K562 (cell line): ENCODE measurements at regions not wholly inside any gene's neighbourhood (a gene's known extent, or its start where the extent isn't known, plus 50 kb on each side); places are given as distances from the start of the nearest gene placed in this dataset.

Source experiments
- ATAC-seq: fragments of 200-7000 bp; cut with Tn5 transposase; 3 replicates; pipeline ENCODE4 v1.9.1; 2020; ENCODE audit warnings: moderate library complexity
- BruUV-seq: library from RNA; stranded (reverse); fragments of 400-500 nt; replicated peaks from 2 replicates; lab custom pipeline; 2021; lab: Mats Ljungman, UMichigan
- CTCF ChIA-PET: fragments of 300-600 bp; formaldehyde crosslinking; extraction: SDS; loops from one replicate; lab custom pipeline; 2021; ENCODE audit warnings: low intra/inter-chr PET ratio; lab: Yijun Ruan, JAX
- POLR2A ChIA-PET: fragments of 300-600, 350-650 bp; sonication (Branson Sonifier 250); formaldehyde crosslinking; extraction: SDS; loops from one replicate; lab custom pipeline; 2021; ENCODE audit warnings: antibody characterized with exemption, inconsistent platforms; lab: Yijun Ruan, JAX
- DNase-seq, 4 experiments: peaks; one replicate each; pipeline versions ENCODE4 v3.0.0 to v3.0.0-alpha.2; 2011 to 2018; ENCODE audit warnings: low spot score in 3 of 4, mixed read lengths in 3 of 4; ENCODE audit errors: extremely low read depth in 1 of 4
- FAIRE-seq: peaks from 2 replicates; lab custom pipeline; 2011; peaks lifted over from hg19 to GRCh38; lab: Jason Lieb, UNC
- H2AFZ ChIP-seq: 2 replicates; pipeline ENCODE4 v1.6.0; 2011; ENCODE audit warnings: low read depth, low read length, control low read depth, inconsistent platforms
- H3K27ac ChIP-seq: fragments of 200-600 bp; 3 replicates; pipeline ENCODE4 v1.8.0; 2011; ENCODE audit warnings: low read depth, mild to moderate bottlenecking, control low read depth, inconsistent platforms, low read length, moderate library complexity, mixed read lengths; ENCODE audit errors: extremely low read depth
- H3K27me3 ChIP-seq, 2 experiments: fragments of 300-600 bp in 1 of 2; 2 replicates in 1 of 2; 3 replicates in 1 of 2; pipeline versions ENCODE4 v1.6.0 to v1.8.0; 2011; ENCODE audit warnings: inconsistent platforms in 2 of 2, low read length in 2 of 2, mild to moderate bottlenecking in 1 of 2, mixed read lengths in 1 of 2, moderate library complexity in 1 of 2; ENCODE audit not compliant: control insufficient read depth in 2 of 2, insufficient read depth in 2 of 2
- H3K36me3 ChIP-seq: fragments of 300-600 bp; 3 replicates; pipeline ENCODE4 v1.8.0; 2011; ENCODE audit warnings: mild to moderate bottlenecking, low read length, inconsistent platforms; ENCODE audit not compliant: control insufficient read depth, insufficient read depth
- H3K4me1 ChIP-seq, 2 experiments: fragments of 200-600 bp in 1 of 2; replicated peaks in 1 of 2; 2 replicates in 1 of 2; 3 replicates in 1 of 2; pipeline versions ENCODE4 v1.5.1 to v1.8.0; 2011; ENCODE audit warnings: inconsistent platforms in 2 of 2, low read length in 2 of 2, mild to moderate bottlenecking in 1 of 2, mixed read lengths in 1 of 2, moderate library complexity in 1 of 2; ENCODE audit not compliant: control insufficient read depth in 2 of 2, insufficient read depth in 2 of 2
- H3K4me2 ChIP-seq: 2 replicates; pipeline ENCODE4 v1.6.1; 2011; ENCODE audit warnings: low read length, control low read depth, inconsistent platforms, mixed read lengths; ENCODE audit not compliant: insufficient read depth
- H3K4me3 ChIP-seq: fragments of 200-600 bp; sonication (generic), shearing (Covaris generic); 2 replicates; pipeline ENCODE4 v1.5.1; 2016; ENCODE audit warnings: control low read depth, inconsistent platforms
- H3K79me2 ChIP-seq: fragments of 200-600 bp; 3 replicates; pipeline ENCODE4 v1.8.0; 2011; ENCODE audit warnings: low read length, inconsistent platforms; ENCODE audit not compliant: control insufficient read depth, insufficient read depth
- H3K9ac ChIP-seq, 2 experiments: 2 replicates each; pipeline versions ENCODE4 v1.6.0 to v1.6.1; 2011; ENCODE audit warnings: low read depth in 2 of 2, low read length in 2 of 2, control low read depth in 1 of 2, inconsistent platforms in 1 of 2, mild to moderate bottlenecking in 1 of 2, mixed read lengths in 1 of 2; ENCODE audit not compliant: insufficient read depth in 1 of 2
- H3K9me1 ChIP-seq: one replicate; pipeline ENCODE4 v1.6.0; 2011; ENCODE audit warnings: inconsistent platforms, mild to moderate bottlenecking, low read length, moderate library complexity; ENCODE audit not compliant: control insufficient read depth, insufficient read depth
- H3K9me3 ChIP-seq: replicated peaks from 2 replicates; pipeline ENCODE4 v1.5.1; 2011; ENCODE audit warnings: low read depth, low read length, inconsistent platforms; ENCODE audit not compliant: control insufficient read depth, insufficient read depth
- H4K20me1 ChIP-seq: replicated peaks from 2 replicates; pipeline ENCODE4 v1.6.1; 2011; ENCODE audit warnings: low read length, inconsistent platforms, mixed read lengths; ENCODE audit not compliant: control insufficient read depth, insufficient read depth
- ADNP ChIP-seq: fragments of 200-800 bp; sonication (Bioruptor generic); IDR thresholded peaks from 2 replicates; pipeline ENCODE4 v1.6.1; 2016; ENCODE audit warnings: missing genetic modification characterization, missing compliant biosample characterization
- BCOR ChIP-seq: fragments of 450-650 bp; IDR thresholded peaks from 2 replicates; pipeline ENCODE4 v1.6.1; 2016
- POLR2G ChIP-seq: fragments of 200-400 bp; formaldehyde crosslinking; IDR thresholded peaks from 2 replicates; pipeline ENCODE4 v1.6.1; 2017; ENCODE audit warnings: low read depth, mild to moderate bottlenecking, antibody characterized with exemption, low read length, moderate library complexity
- ZNF134 ChIP-seq: fragments of 250-450 bp; sonication (Bioruptor Pico); conservative IDR thresholded peaks from 2 replicates; pipeline ENCODE4 v1.4.0; 2020
- ZNF583 ChIP-seq: fragments of 250-450 bp; sonication (Bioruptor Pico); IDR thresholded peaks from 2 replicates; pipeline ENCODE4 v1.4.0; 2020
- WGBS: fragments of 100-300 bp; shearing (Covaris generic); methylation state at CpG from one replicate; pipeline ENCODE4 v1.1.6; 2016; ENCODE audit warnings: low coverage, mixed read lengths; ENCODE audit not compliant: insufficient coverage; ENCODE audit errors: missing lambda C conversion rate; 5-methylcytosine and 5-hydroxymethylcytosine counted together
- in situ Hi-C: fragments of 300-500 bp; cut with MboI; formaldehyde crosslinking; loops from 4 replicates; pipeline ENCODE4 v1.15.0; 2018; ENCODE audit warnings: inconsistent platforms, mixed read lengths
- intact Hi-C: fragments of 100-400 bp; cut with micrococcal nuclease; formaldehyde crosslinking; loops from 2 replicates; pipeline ENCODE4 v1.14.2; 2022

GRCh38 chr12:124458220-124458991 is 109.0 kb downstream of the NCOR2 start:
- FAIRE-seq (no peak), DNase-seq (no peak), ATAC-seq (no peak)
- TF ChIP-seq BCOR: peak; percentile 57; the same call in 1 of the 2 replicates
- no peak for TF ChIP-seq ZNF134 (CRISPR knock-in tag)
- no peak for TF ChIP-seq ZNF583 (CRISPR knock-in tag)
- 0 out of 2 replicates have a peak, but pooled peaks have one; percentile 8 for TF ChIP-seq POLR2G
- TF ChIP-seq ADNP (tag): peak; percentile 44; the same call in 1 of the 2 replicates
- no peaks in the 10 kb centered on the region for H3K9me3 ChIP-seq
- H3K79me2 ChIP-seq: no peaks in the 10 kb centered on the region
- H3K9me1 ChIP-seq: peaks cover 4% of the 10 kb centered on the region
- POLR2A ChIA-PET: interaction anchor here (0.7 kb wide), 1 partner anchor 39 kb away, joined by 3 read pairs; no protein-coding TSS in a partner anchor
- 0 out of 2 replicates have a peak, but pooled peaks cover 5% of the 10 kb centered on the region for H4K20me1 ChIP-seq
- peaks cover 0 to 31% of the 10 kb centered on the region in 2 experiments; a peak in 2 of 5 replicates for H3K4me1 ChIP-seq
- H3K4me3 ChIP-seq: no peak overlapping the region
- H3K36me3 ChIP-seq: peaks cover 27% of the 10 kb centered on the region; the same call in 2 of the 3 replicates
- H2AFZ ChIP-seq: no peak overlapping the region
- WGBS: 91% methylated on average over 15 of the region's 20 CpGs
- no peak overlapping the region for H3K4me2 ChIP-seq
- H3K27me3 ChIP-seq: no peaks in the 10 kb centered on the region
- intact Hi-C loops (no loop called here), in situ Hi-C loops (no loop called here)
- H3K27ac ChIP-seq: no peak overlapping the region
- CTCF ChIA-PET: no interaction called here
- no TSS peak for BruUV-seq
- H3K9ac ChIP-seq: 0 out of 4 replicates have a peak overlapping the region, but pooled peaks of 1 of the 2 experiments have one; percentile 35
